HL-60 (cell line): ENCODE measurements at regions not wholly inside any gene's neighbourhood (a gene's known extent, or its start where the extent isn't known, plus 50 kb on each side); places are given as distances from the start of the nearest gene placed in this dataset.

Experiments used
- DNase-seq, 2 experiments: peaks; one replicate each; pipeline ENCODE4 v3.0.0-alpha.2; 2010 to 2020; ENCODE audit warnings: low read depth in 1 of 2, low spot score in 1 of 2
- H3K27ac ChIP-seq: fragments of 250-450 bp; sonication (Bioruptor Pico); replicated peaks from 2 replicates; pipeline ENCODE4 v1.5.1; 2020; ENCODE audit warnings: mild to moderate bottlenecking, moderate library complexity
- H3K27me3 ChIP-seq: fragments of 250-450 bp; sonication (Bioruptor Pico); 2 replicates; pipeline ENCODE4 v1.5.1; 2021; ENCODE audit warnings: mild to moderate bottlenecking, moderate library complexity; ENCODE audit not compliant: insufficient read depth, poor library complexity, severe bottlenecking
- H3K4me3 ChIP-seq: replicated peaks from 2 replicates; pipeline ENCODE4 v1.5.1; 2011; ENCODE audit warnings: mild to moderate bottlenecking, control low read depth, low read length; ENCODE audit not compliant: insufficient read depth
- GABPA ChIP-seq: IDR thresholded peaks from 2 replicates; pipeline ENCODE4 v1.6.1; 2012; ENCODE audit warnings: low read depth
- POLR2AphosphoS5 ChIP-seq: IDR thresholded peaks from 2 replicates; pipeline ENCODE4 v1.6.1; 2012; ENCODE audit warnings: low read depth
- SPI1 ChIP-seq: IDR thresholded peaks from 2 replicates; pipeline ENCODE4 v1.6.1; 2012; ENCODE audit warnings: low read depth, mild to moderate bottlenecking, borderline replicate concordance
- TF ChIP-seq, protein P1 (sequence below): IDR thresholded peaks from 2 replicates; pipeline ENCODE4 v1.6.1; 2012; ENCODE audit warnings: low read depth; ENCODE audit not compliant: insufficient replicate concordance
- TF ChIP-seq, protein P2 (sequence below): IDR thresholded peaks from one replicate; pipeline ENCODE4 v1.5.1; 2011; ENCODE audit warnings: low read length, control low read depth, inconsistent platforms; ENCODE audit not compliant: insufficient read depth

DNA sequence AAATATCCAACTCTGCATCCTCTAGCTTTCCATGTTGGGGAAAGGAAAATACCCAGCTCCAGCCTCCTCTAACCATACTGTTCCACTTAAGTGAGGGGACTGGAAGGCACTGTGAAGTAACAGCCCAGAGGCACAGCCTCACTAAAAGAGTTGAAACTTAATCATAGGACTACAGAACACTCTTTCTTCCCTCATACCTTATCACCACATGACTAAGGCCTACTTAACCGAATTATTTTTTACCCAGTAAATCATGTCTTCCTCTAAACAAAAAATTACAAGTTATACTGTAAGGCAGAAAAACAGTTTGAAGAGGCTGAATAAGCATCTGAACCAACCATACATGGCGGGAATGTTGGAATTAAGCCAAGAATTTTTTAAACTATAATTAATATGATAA, 207.4 kb upstream of the MME start:
- H3K27me3 ChIP-seq, result no peaks in the 10 kb centered on the region
- no peak overlapping the region for H3K4me3 ChIP-seq
- no peak overlapping the region for H3K27ac ChIP-seq
- no peak for DNase-seq
- TF ChIP-seq, protein P1, sequence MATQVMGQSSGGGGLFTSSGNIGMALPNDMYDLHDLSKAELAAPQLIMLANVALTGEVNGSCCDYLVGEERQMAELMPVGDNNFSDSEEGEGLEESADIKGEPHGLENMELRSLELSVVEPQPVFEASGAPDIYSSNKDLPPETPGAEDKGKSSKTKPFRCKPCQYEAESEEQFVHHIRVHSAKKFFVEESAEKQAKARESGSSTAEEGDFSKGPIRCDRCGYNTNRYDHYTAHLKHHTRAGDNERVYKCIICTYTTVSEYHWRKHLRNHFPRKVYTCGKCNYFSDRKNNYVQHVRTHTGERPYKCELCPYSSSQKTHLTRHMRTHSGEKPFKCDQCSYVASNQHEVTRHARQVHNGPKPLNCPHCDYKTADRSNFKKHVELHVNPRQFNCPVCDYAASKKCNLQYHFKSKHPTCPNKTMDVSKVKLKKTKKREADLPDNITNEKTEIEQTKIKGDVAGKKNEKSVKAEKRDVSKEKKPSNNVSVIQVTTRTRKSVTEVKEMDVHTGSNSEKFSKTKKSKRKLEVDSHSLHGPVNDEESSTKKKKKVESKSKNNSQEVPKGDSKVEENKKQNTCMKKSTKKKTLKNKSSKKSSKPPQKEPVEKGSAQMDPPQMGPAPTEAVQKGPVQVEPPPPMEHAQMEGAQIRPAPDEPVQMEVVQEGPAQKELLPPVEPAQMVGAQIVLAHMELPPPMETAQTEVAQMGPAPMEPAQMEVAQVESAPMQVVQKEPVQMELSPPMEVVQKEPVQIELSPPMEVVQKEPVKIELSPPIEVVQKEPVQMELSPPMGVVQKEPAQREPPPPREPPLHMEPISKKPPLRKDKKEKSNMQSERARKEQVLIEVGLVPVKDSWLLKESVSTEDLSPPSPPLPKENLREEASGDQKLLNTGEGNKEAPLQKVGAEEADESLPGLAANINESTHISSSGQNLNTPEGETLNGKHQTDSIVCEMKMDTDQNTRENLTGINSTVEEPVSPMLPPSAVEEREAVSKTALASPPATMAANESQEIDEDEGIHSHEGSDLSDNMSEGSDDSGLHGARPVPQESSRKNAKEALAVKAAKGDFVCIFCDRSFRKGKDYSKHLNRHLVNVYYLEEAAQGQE, result no peak
- TF ChIP-seq, protein P2, sequence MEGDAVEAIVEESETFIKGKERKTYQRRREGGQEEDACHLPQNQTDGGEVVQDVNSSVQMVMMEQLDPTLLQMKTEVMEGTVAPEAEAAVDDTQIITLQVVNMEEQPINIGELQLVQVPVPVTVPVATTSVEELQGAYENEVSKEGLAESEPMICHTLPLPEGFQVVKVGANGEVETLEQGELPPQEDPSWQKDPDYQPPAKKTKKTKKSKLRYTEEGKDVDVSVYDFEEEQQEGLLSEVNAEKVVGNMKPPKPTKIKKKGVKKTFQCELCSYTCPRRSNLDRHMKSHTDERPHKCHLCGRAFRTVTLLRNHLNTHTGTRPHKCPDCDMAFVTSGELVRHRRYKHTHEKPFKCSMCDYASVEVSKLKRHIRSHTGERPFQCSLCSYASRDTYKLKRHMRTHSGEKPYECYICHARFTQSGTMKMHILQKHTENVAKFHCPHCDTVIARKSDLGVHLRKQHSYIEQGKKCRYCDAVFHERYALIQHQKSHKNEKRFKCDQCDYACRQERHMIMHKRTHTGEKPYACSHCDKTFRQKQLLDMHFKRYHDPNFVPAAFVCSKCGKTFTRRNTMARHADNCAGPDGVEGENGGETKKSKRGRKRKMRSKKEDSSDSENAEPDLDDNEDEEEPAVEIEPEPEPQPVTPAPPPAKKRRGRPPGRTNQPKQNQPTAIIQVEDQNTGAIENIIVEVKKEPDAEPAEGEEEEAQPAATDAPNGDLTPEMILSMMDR, result no peak
- TF ChIP-seq GABPA (no peak), POLR2AphosphoS5 (no peak), SPI1 (no peak)

DNA sequence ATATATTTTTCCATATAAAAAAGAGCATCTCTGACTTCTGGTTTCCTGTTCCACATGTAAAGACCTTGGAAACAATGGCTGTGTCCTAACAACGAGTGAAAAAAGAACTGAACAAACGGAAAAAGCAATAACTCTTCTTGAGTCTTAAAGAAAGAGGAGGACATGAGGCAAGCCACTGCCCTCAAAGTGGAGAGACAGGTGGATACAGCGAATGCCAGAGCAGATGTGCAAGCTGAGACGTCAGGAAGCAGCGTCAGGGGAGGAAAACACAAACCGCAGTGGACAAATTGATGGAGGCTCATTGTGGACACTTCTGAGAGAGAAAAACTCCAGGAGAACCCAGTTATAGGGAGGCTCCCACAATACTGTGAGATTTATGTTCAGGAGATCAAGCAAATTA, 208.0 kb upstream of the MME start:
- Histone ChIP-seq H3K27ac (no peak overlapping the region), H3K27me3 (no peaks in the 10 kb centered on the region), H3K4me3 (no peak overlapping the region)
- DNase-seq, result no peak
- no peak for TF ChIP-seq GABPA
- no peak for TF ChIP-seq SPI1
- TF ChIP-seq POLR2AphosphoS5, result no peak
- TF ChIP-seq, protein P1, result no peak
- TF ChIP-seq, protein P2, result no peak

DNA sequence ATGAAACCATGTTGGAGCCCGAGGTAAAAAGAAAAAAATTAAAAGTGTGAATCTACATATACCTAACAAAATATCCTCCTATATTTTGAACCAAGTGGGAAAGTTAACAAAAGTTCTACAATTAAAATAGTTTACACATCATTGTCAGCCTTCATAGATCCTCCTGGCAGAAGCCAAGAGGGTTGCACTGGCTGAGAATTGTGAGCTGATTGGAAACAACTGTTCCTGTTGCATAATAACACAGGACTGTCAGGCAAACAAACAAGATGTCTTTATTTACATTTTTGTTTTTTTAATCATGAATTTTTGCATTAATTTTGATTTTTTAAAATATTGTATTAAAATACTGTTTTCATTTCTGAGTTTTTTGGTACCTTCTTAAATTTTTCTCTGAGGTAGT, 215.2 kb upstream of the MME start:
- H3K4me3 ChIP-seq, result no peak overlapping the region
- H3K27me3 ChIP-seq, result no peaks in the 10 kb centered on the region
- TF ChIP-seq, protein P1, result no peak
- TF ChIP-seq, protein P2, result no peak
- TF ChIP-seq POLR2AphosphoS5 (no peak), SPI1 (no peak)
- DNase-seq, result no peak
- no peak overlapping the region for H3K27ac ChIP-seq
